GM23248 (cell line): ENCODE measurements at regions not wholly inside any gene's neighbourhood (a gene's known extent, or its start where the extent isn't known, plus 50 kb on each side); places are given as distances from the start of the nearest gene placed in this dataset.

ENCODE experiments used
- DNase-seq: peaks from one replicate; pipeline ENCODE4 v3.0.0-alpha.2; 2015
- H2AFZ ChIP-seq: fragments of 200-600 bp; sonication (generic); 2 replicates; pipeline ENCODE4 v1.6.1; 2016; ENCODE audit warnings: antibody characterized with exemption
- H3F3A ChIP-seq: fragments of 200-600 bp; sonication (generic); 2 replicates; pipeline ENCODE4 v1.6.1; 2016; ENCODE audit warnings: mild to moderate bottlenecking, antibody characterized with exemption, mixed run types; ENCODE audit not compliant: insufficient read depth
- H3K27ac ChIP-seq: fragments of 200-600 bp; sonication (generic); 2 replicates; pipeline ENCODE4 v1.5.1; 2016; ENCODE audit warnings: mild to moderate bottlenecking
- H3K27me3 ChIP-seq: fragments of 200-600 bp; sonication (generic); replicated peaks from 2 replicates; pipeline ENCODE4 v1.6.1; 2016; ENCODE audit warnings: mild to moderate bottlenecking; ENCODE audit not compliant: insufficient read depth
- H3K36me3 ChIP-seq: fragments of 200-600 bp; sonication (generic); 2 replicates; pipeline ENCODE4 v1.6.1; 2016; ENCODE audit warnings: low read depth, mild to moderate bottlenecking
- H3K4me1 ChIP-seq: fragments of 200-600 bp; sonication (generic); 2 replicates; pipeline ENCODE4 v1.6.1; 2016; ENCODE audit warnings: mild to moderate bottlenecking; ENCODE audit not compliant: insufficient read depth
- H3K4me2 ChIP-seq: fragments of 200-600 bp; sonication (generic); one replicate; pipeline ENCODE4 v1.6.1; 2016; ENCODE audit warnings: mild to moderate bottlenecking; ENCODE audit not compliant: unreplicated experiment
- H3K4me3 ChIP-seq: fragments of 200-600 bp; sonication (generic); 2 replicates; pipeline ENCODE4 v1.5.1; 2016; ENCODE audit warnings: mild to moderate bottlenecking
- H3K79me2 ChIP-seq: fragments of 200-600 bp; sonication (generic); 2 replicates; pipeline ENCODE4 v1.6.1; 2016; ENCODE audit warnings: mild to moderate bottlenecking; ENCODE audit not compliant: insufficient read depth
- H3K9ac ChIP-seq: fragments of 200-600 bp; sonication (generic); 2 replicates; pipeline ENCODE4 v1.6.1; 2016; ENCODE audit warnings: mild to moderate bottlenecking
- H3K9me2 ChIP-seq: fragments of 200-600 bp; sonication (generic); 2 replicates; pipeline ENCODE4 v1.6.1; 2016; ENCODE audit warnings: mixed run types, mild to moderate bottlenecking, moderate library complexity; ENCODE audit not compliant: insufficient read depth
- H3K9me3 ChIP-seq: fragments of 200-600 bp; sonication (generic); one replicate; pipeline ENCODE4 v1.6.1; 2017; ENCODE audit warnings: low read depth
- H4K20me1 ChIP-seq: fragments of 200-600 bp; sonication (generic); 2 replicates; pipeline ENCODE4 v1.6.0; 2016; ENCODE audit not compliant: insufficient read depth
- EZH2 ChIP-seq: fragments of 200-600 bp; sonication (generic); IDR thresholded peaks from 2 replicates; pipeline ENCODE4 v1.6.1; 2018; ENCODE audit warnings: antibody characterized with exemption, mild to moderate bottlenecking; ENCODE audit not compliant: insufficient read depth, poor library complexity, severe bottlenecking
- EZH2phosphoT487 ChIP-seq: fragments of 200-600 bp; sonication (generic); IDR thresholded peaks from 2 replicates; pipeline ENCODE4 v1.6.1; 2018; ENCODE audit warnings: antibody characterized with exemption, moderate library complexity, mild to moderate bottlenecking, low read depth; ENCODE audit not compliant: insufficient read depth
- WGBS, 2 experiments: methylation state at CpG; one replicate each; pipeline ENCODE4 v1.1.6; 2015 to 2017; ENCODE audit warnings: low lambda C conversion rate in 2 of 2, low coverage in 1 of 2; ENCODE audit errors: missing lambda C conversion rate in 2 of 2; 5-methylcytosine and 5-hydroxymethylcytosine counted together
- in situ Hi-C: fragments of 300-500 bp; cut with MboI; formaldehyde crosslinking; loops from 2 replicates; pipeline ENCODE4 v1.15.0; 2020

DNA sequence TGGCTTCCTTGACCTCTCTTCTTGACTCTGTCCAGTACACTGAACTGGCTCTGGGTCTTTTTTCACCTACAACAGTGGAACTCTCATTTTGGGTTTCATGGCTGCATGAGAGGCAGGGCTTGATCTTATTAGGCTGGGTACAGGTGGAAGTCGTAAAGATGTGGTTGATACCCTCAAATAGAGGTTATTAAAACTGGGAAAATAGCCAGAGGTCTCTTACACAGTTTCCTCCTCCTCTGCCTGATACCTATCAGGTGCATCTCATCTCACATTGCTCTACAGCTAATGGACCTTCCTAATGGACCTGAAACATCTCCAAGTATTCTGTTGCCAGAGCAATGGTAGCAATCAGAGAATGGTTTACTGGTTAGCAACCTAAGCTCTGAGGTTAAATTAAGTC, 231.8 kb downstream of the ETAA1 start:
- H3K27ac ChIP-seq, result no peak overlapping the region
- no peaks in the 10 kb centered on the region for H4K20me1 ChIP-seq
- no peak for DNase-seq
- no peak overlapping the region for H3K9ac ChIP-seq
- H3F3A ChIP-seq, result peaks cover 28% of the 10 kb centered on the region
- H3K4me3 ChIP-seq, result no peak overlapping the region
- TF ChIP-seq EZH2 (no peak), EZH2phosphoT487 (no peak)
- peaks cover 30% of the 10 kb centered on the region for H3K4me1 ChIP-seq
- H3K27me3 ChIP-seq, result no peaks in the 10 kb centered on the region
- H3K9me3 ChIP-seq, result no peaks in the 10 kb centered on the region
- H3K4me2 ChIP-seq, result no peak overlapping the region
- no peaks in the 10 kb centered on the region for H3K79me2 ChIP-seq
- 60 to 65% methylated on average over 1 of the region's 1 CpG for WGBS, 2 experiments
- in situ Hi-C loops, result loop anchor here (25.0 kb wide), 2 partner anchors 408 to 1192 kb away; partner anchors contain the start of gene MEIS1
- no peaks in the 10 kb centered on the region for H3K36me3 ChIP-seq
- H3K9me2 ChIP-seq, result peaks cover 4% of the 10 kb centered on the region; the same call in 1 of the 2 replicates
- no peak overlapping the region for H2AFZ ChIP-seq

GRCh38 chr2:67631483-67631882, 234.3 kb downstream of the ETAA1 start:
- Histone ChIP-seq H3F3A (peaks cover 8% of the 10 kb centered on the region), H3K79me2 (no peaks in the 10 kb centered on the region), H3K27ac (no peak overlapping the region), H4K20me1 (no peaks in the 10 kb centered on the region), H3K9me3 (no peaks in the 10 kb centered on the region), H3K9ac (no peak overlapping the region), H3K9me2 (0 out of 2 replicates have a peak, but pooled peaks cover 4% of the 10 kb centered on the region), H3K4me3 (no peak overlapping the region), H3K27me3 (no peaks in the 10 kb centered on the region), H3K4me2 (no peak overlapping the region), H3K4me1 (peaks cover 14% of the 10 kb centered on the region), H2AFZ (no peak overlapping the region), H3K36me3 (no peaks in the 10 kb centered on the region)
- in situ Hi-C loops, result loop anchor here (25.0 kb wide), 2 partner anchors 406 to 1194 kb away; partner anchors contain the start of gene MEIS1
- TF ChIP-seq EZH2 (no peak), EZH2phosphoT487 (no peak)
- no peak for DNase-seq

- Histone ChIP-seq H2AFZ (no peak overlapping the region), H3K9me3 (no peaks in the 10 kb centered on the region), H3K9ac (no peak overlapping the region), H3K9me2 (no peaks in the 10 kb centered on the region), H3K27ac (no peak overlapping the region), H3K4me3 (no peak overlapping the region), H3K79me2 (no peaks in the 10 kb centered on the region), H3F3A (no peaks in the 10 kb centered on the region), H3K4me2 (no peak overlapping the region), H3K36me3 (no peaks in the 10 kb centered on the region), H4K20me1 (no peaks in the 10 kb centered on the region), H3K27me3 (no peaks in the 10 kb centered on the region), H3K4me1 (no peaks in the 10 kb centered on the region)
- DNase-seq, result peak; percentile 13
- 56 to 61% methylated on average over 3 of the region's 3 CpGs for WGBS, 2 experiments
- in situ Hi-C loops, result loop anchor here (25.0 kb wide), 2 partner anchors 404 to 1196 kb away; partner anchors contain the start of gene MEIS1
- TF ChIP-seq EZH2phosphoT487, result no peak
These were observed 236.2 kb downstream of the ETAA1 start for GRCh38 chr2:67633212-67633856.

- Histone ChIP-seq H2AFZ (no peak overlapping the region), H3K9ac (no peak overlapping the region), H3K4me3 (no peak overlapping the region), H3K4me2 (no peak overlapping the region), H3K36me3 (no peaks in the 10 kb centered on the region), H3K79me2 (no peaks in the 10 kb centered on the region), H3K4me1 (no peaks in the 10 kb centered on the region), H3K27ac (no peak overlapping the region), H4K20me1 (no peaks in the 10 kb centered on the region), H3K9me2 (no peaks in the 10 kb centered on the region), H3K9me3 (no peaks in the 10 kb centered on the region), H3F3A (no peaks in the 10 kb centered on the region), H3K27me3 (no peaks in the 10 kb centered on the region)
- 37 to 41% methylated on average over 3 of the region's 3 CpGs for WGBS, 2 experiments
- in situ Hi-C loops, result loop anchor here (25.0 kb wide), 2 partner anchors 399 to 1201 kb away; partner anchors contain the start of gene MEIS1
- no peak for TF ChIP-seq EZH2
- no peak for TF ChIP-seq EZH2phosphoT487
- no peak for DNase-seq
These were observed 241.0 kb downstream of the ETAA1 start for GRCh38 chr2:67638146-67638545.
